ENCODE measurements at regions not wholly inside any gene's neighbourhood (a gene's known extent, or its start where the extent isn't known, plus 50 kb on each side); places are given as distances from the start of the nearest gene placed in this dataset.

GRCh38 chr1:5793516-5793915 is 198.7 kb downstream of the NPHP4 start:
- intact Hi-C loops (cut with DNase I, micrococcal nuclease): no loop called here
- Histone ChIP-seq H3K4me1 (ENCODE audit: low read depth) (no peaks in the 10 kb centered on the region), H3K36me3 (ENCODE audit: low read depth) (no peaks in the 10 kb centered on the region), H3K9me3 (peaks cover 3% of the 10 kb centered on the region), H3K4me3 (no peak overlapping the region)
- no peak for ATAC-seq
- DNase-seq: no peak
- no peak for TF ChIP-seq CTCF (IDR thresholded peaks at IDR 0.05)

GRCh38 chr1:5781079-5781478 is 211.1 kb downstream of the NPHP4 start:
- no peaks in the 10 kb centered on the region for H3K9me3 ChIP-seq
- no peak overlapping the region for H3K4me3 ChIP-seq
- intact Hi-C loops (cut with DNase I, micrococcal nuclease): no loop called here
- no peak for ATAC-seq
- no peaks in the 10 kb centered on the region for H3K36me3 ChIP-seq (ENCODE audit: low read depth)
- DNase-seq: no peak
- H3K4me1 ChIP-seq (ENCODE audit: low read depth): no peaks in the 10 kb centered on the region
- TF ChIP-seq CTCF (IDR thresholded peaks at IDR 0.05): no peak

DNA sequence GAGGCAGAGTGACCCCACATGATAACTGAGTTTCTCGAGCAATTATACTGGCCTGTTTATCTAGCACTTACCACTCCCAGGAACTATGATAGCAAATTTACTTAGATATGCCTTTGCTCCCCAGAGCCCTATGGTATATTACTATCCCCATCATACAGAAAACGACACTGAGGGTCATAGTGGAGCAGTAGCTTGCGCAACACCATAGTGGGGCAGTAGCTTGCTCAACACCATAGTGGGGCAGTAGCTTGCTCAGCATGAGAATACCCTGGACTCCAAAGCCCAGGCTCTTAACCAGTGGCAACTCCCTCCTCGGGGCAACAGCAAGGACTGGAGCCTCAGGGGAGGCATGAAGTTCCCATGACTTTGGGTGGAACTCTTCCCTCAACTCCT is 211.9 kb downstream of the NPHP4 start:
- Histone ChIP-seq H3K4me1 (ENCODE audit: low read depth) (no peaks in the 10 kb centered on the region), H3K36me3 (ENCODE audit: low read depth) (no peaks in the 10 kb centered on the region), H3K4me3 (no peak overlapping the region), H3K9me3 (no peaks in the 10 kb centered on the region)
- intact Hi-C loops (cut with DNase I, micrococcal nuclease): no loop called here
- TF ChIP-seq CTCF (IDR thresholded peaks at IDR 0.05): no peak
- ATAC-seq (no peak), DNase-seq (no peak)

DNA sequence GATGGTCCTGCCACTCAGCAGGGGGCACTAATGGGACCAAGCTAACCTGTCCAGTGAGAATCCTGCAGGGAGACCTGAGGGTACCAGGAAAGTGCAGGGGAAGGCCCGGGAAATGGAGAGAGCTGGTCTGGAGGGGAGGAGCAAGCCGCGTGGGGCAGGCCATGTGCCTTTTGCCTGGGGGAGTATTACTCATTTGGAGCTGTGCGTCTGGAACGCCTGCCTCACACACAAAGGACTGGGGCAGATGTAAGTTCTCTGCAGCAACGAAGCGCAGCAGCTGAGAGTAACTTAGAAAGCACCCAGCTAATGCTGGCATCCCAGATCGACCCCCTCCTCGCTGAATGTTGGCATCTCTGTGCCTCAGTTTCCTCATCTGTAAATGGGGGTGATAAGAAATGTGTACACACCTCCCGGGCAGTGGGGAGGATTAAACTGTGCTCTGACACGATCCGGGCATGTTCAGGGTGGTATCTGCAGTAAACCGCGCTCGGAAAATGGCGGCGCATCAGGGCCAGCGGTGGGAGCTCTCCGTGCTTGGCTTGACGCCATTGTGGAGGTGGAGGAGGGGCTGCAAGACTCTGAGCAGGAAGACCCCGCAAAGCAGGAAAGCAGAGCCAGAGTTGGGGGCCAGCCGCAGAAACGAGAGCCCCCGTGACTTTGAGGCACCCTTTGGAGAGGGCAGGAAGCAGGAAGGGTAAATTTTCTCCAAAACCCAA is 212.5 kb downstream of the NPHP4 start:
- Histone ChIP-seq H3K9me3 (no peaks in the 10 kb centered on the region), H3K4me3 (no peak overlapping the region), H3K36me3 (ENCODE audit: low read depth) (no peaks in the 10 kb centered on the region), H3K4me1 (ENCODE audit: low read depth) (no peaks in the 10 kb centered on the region)
- intact Hi-C loops (cut with DNase I, micrococcal nuclease): no loop called here
- DNase-seq (no peak), ATAC-seq (no peak)
- no peak for TF ChIP-seq CTCF (IDR thresholded peaks at IDR 0.05)

- DNase-seq (no peak), ATAC-seq (no peak)
- Histone ChIP-seq H3K4me3 (no peak overlapping the region), H3K36me3 (ENCODE audit: low read depth) (no peaks in the 10 kb centered on the region), H3K4me1 (ENCODE audit: low read depth) (no peaks in the 10 kb centered on the region), H3K9me3 (no peaks in the 10 kb centered on the region)
- intact Hi-C loops (cut with DNase I, micrococcal nuclease): no loop called here
- TF ChIP-seq CTCF (IDR thresholded peaks at IDR 0.05): no peak
These were observed 216.1 kb downstream of the NPHP4 start for GRCh38 chr1:5776035-5776550.

Measured in mucosa of descending colon (tissue), 3 donors.